Endothelial cell of umbilical vein (primary cell): ENCODE measurements at regions not wholly inside any gene's neighbourhood (a gene's known extent, or its start where the extent isn't known, plus 50 kb on each side); places are given as distances from the start of the nearest gene placed in this dataset.

ENCODE experiments used
- CTCF ChIP-seq, 2 donors: IDR thresholded peaks; 1 replicate in 1 of 2; 2 replicates in 1 of 2; pipeline ENCODE4 v1.5.1; 2011; ENCODE audit warnings: low read length in 2 of 2, mild to moderate bottlenecking in 2 of 2, moderate library complexity in 2 of 2, control low read depth in 1 of 2, inconsistent platforms in 1 of 2, low read depth in 1 of 2; ENCODE audit not compliant: insufficient read depth in 1 of 2; ENCODE audit errors: extremely low read depth in 1 of 2
- GATA2 ChIP-seq: IDR thresholded peaks from 2 replicates; pipeline ENCODE4 v1.7.0; 2011; ENCODE audit warnings: low read depth, mild to moderate bottlenecking, moderate library complexity, mixed read lengths, low read length; ENCODE audit not compliant: insufficient read length, insufficient read depth
- JUN ChIP-seq: IDR thresholded peaks from 2 replicates; pipeline ENCODE4 v1.6.1; 2011; ENCODE audit warnings: borderline replicate concordance, low read depth; ENCODE audit not compliant: insufficient read length, insufficient read depth
- MAX ChIP-seq: IDR thresholded peaks from 2 replicates; pipeline ENCODE4 v1.6.1; 2011; ENCODE audit not compliant: insufficient read depth, insufficient read length
- MYC ChIP-seq: IDR thresholded peaks from one replicate; pipeline ENCODE4 v1.6.1; 2011; ENCODE audit warnings: mild to moderate bottlenecking, low read depth, low read length
- POLR2A ChIP-seq: IDR thresholded peaks from 2 replicates; pipeline ENCODE4 v1.6.1; 2012; ENCODE audit warnings: low read depth, mild to moderate bottlenecking, control low read depth, low read length
- POLR2AphosphoS5 ChIP-seq: IDR thresholded peaks from 2 replicates; pipeline ENCODE4 v1.6.1; 2012; ENCODE audit warnings: low read depth, mild to moderate bottlenecking, control low read depth, low read length, moderate library complexity; ENCODE audit not compliant: insufficient read depth

GRCh38 chr6:22513667-22514066 is 55.7 kb upstream of the HDGFL1 start:
- TF ChIP-seq CTCF (IDR thresholded peaks at IDR 0.05; ENCODE audit: extremely low read depth in 1 of 2, insufficient read depth in 1 of 2, low read depth in 1 of 2, low read length in 2 of 2) = no peak
- TF ChIP-seq POLR2AphosphoS5 = no peak
- no peak for TF ChIP-seq MAX
- TF ChIP-seq GATA2 = no peak
- TF ChIP-seq POLR2A = no peak
- TF ChIP-seq MYC = no peak
- TF ChIP-seq JUN = no peak
